ENCODE measurements at regions not wholly inside any gene's neighbourhood (a gene's known extent, or its start where the extent isn't known, plus 50 kb on each side); places are given as distances from the start of the nearest gene placed in this dataset.

DNA sequence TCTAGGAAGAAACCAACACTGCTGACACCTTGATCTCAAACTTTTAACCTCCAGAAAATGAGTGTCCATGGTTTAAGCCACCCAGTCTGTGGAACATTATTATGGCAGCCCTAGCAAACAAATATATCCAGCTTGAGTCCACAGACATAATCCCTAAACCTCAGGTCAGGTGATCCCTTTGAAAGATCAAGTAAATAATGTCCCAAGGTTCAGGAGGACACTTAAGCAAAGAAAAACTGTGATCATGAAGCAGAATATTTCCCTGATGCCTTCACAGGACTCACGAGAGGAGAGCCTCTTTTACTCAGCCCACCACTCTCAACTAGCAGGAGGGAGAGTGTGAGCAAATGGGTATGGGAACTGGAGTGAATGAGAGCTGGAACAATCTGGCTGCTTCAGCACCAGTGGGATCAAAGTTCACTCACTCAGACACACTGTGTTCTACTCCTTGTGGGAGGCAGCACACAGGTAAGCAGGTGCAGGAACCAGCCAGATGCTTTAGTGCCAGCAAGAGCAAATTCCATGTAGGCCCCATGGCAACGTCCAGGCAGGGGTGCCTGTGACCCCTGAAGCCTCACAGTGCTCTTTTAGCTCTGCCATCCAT lies 608.4 kb downstream of the RAB28 start:
- CTCF ChIA-PET = no interaction called here

More for the DNA sequence above, 608.4 kb downstream of the RAB28 start:
- no peaks in the 10 kb centered on the region for H4K20me1 ChIP-seq (ENCODE audit: insufficient read depth)
- H3K9ac ChIP-seq (ENCODE audit: low read length) = no peak overlapping the region
- ChIA-PET POLR2A (no interaction called here), RAD21 (ENCODE audit: low non-redundant PET in 1 of 2, low total read pairs in 2 of 2, uncharacterized antibody in 2 of 2, unreplicated experiment in 2 of 2) (no interaction called here)
- no peak overlapping the region for H3K4me3 ChIP-seq (replicated peaks in 1 of 2; ENCODE audit: low read depth in 1 of 2, low read length in 2 of 2)
- no peak overlapping the region for H3K27ac ChIP-seq (ENCODE audit: low read depth, low read length)
- H3K9me2 ChIP-seq (ENCODE audit: insufficient read depth) = no peaks in the 10 kb centered on the region
- no peaks in the 10 kb centered on the region for H3K79me2 ChIP-seq (ENCODE audit: insufficient read depth, low read length)
- no TSS peak for BruUV-seq (replicated peaks)
- no peaks in the 10 kb centered on the region for H3K9me3 ChIP-seq (ENCODE audit: control insufficient read depth in 1 of 2, insufficient read depth in 1 of 2, low read depth in 1 of 2, low read length in 2 of 2)
- intact Hi-C loops (cut with micrococcal nuclease) = no loop called here
- DNase-seq (ENCODE audit: low read depth, low spot score) (no peak), ATAC-seq (no peak)
- H3K27me3 ChIP-seq (ENCODE audit: insufficient read depth, low read length) = no peaks in the 10 kb centered on the region
- H3K4me1 ChIP-seq (ENCODE audit: control insufficient read depth in 1 of 2, insufficient read depth in 2 of 2, low read length in 2 of 2) = no peaks in the 10 kb centered on the region
- no peak overlapping the region for H2AFZ ChIP-seq (ENCODE audit: low read depth, low read length, poor library complexity, severe bottlenecking)
- TF ChIP-seq YY1 (IDR thresholded peaks at IDR 0.05; ENCODE audit: extremely low read depth, insufficient replicate concordance, low read depth, low read length) = no peak
- TF ChIP-seq ELF1 (IDR thresholded peaks at IDR 0.05; ENCODE audit: borderline replicate concordance, low read depth) = no peak
- TF ChIP-seq, protein P1, sequence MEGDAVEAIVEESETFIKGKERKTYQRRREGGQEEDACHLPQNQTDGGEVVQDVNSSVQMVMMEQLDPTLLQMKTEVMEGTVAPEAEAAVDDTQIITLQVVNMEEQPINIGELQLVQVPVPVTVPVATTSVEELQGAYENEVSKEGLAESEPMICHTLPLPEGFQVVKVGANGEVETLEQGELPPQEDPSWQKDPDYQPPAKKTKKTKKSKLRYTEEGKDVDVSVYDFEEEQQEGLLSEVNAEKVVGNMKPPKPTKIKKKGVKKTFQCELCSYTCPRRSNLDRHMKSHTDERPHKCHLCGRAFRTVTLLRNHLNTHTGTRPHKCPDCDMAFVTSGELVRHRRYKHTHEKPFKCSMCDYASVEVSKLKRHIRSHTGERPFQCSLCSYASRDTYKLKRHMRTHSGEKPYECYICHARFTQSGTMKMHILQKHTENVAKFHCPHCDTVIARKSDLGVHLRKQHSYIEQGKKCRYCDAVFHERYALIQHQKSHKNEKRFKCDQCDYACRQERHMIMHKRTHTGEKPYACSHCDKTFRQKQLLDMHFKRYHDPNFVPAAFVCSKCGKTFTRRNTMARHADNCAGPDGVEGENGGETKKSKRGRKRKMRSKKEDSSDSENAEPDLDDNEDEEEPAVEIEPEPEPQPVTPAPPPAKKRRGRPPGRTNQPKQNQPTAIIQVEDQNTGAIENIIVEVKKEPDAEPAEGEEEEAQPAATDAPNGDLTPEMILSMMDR (IDR thresholded peaks at IDR 0.05 in 2 of 3, conservative IDR thresholded peaks at IDR 0.05 in 1 of 3; ENCODE audit: borderline replicate concordance in 1 of 3, insufficient read depth in 1 of 3, low read depth in 2 of 3, low read length in 2 of 3) = no peak
- TF ChIP-seq POLR2AphosphoS5 (IDR thresholded peaks at IDR 0.05; ENCODE audit: low read depth, low read length) = no peak
- no peak for TF ChIP-seq SIN3A (IDR thresholded peaks at IDR 0.05; ENCODE audit: low read depth)
- TF ChIP-seq, protein P2, sequence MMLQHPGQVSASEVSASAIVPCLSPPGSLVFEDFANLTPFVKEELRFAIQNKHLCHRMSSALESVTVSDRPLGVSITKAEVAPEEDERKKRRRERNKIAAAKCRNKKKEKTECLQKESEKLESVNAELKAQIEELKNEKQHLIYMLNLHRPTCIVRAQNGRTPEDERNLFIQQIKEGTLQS (IDR thresholded peaks at IDR 0.05) = no peak
- TF ChIP-seq FOSL1 (IDR thresholded peaks at IDR 0.05; ENCODE audit: low read depth) = no peak
- TF ChIP-seq, protein P3, sequence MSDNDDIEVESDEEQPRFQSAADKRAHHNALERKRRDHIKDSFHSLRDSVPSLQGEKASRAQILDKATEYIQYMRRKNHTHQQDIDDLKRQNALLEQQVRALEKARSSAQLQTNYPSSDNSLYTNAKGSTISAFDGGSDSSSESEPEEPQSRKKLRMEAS (IDR thresholded peaks at IDR 0.05) = no peak
- TF ChIP-seq, protein P4, sequence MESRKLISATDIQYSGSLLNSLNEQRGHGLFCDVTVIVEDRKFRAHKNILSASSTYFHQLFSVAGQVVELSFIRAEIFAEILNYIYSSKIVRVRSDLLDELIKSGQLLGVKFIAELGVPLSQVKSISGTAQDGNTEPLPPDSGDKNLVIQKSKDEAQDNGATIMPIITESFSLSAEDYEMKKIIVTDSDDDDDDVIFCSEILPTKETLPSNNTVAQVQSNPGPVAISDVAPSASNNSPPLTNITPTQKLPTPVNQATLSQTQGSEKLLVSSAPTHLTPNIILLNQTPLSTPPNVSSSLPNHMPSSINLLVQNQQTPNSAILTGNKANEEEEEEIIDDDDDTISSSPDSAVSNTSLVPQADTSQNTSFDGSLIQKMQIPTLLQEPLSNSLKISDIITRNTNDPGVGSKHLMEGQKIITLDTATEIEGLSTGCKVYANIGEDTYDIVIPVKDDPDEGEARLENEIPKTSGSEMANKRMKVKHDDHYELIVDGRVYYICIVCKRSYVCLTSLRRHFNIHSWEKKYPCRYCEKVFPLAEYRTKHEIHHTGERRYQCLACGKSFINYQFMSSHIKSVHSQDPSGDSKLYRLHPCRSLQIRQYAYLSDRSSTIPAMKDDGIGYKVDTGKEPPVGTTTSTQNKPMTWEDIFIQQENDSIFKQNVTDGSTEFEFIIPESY (IDR thresholded peaks at IDR 0.05; ENCODE audit: extremely low read depth, insufficient replicate concordance, low read length) = no peak
- H3K36me3 ChIP-seq (ENCODE audit: control insufficient read depth in 1 of 2, insufficient read depth in 2 of 2, low read length in 2 of 2) = no peaks in the 10 kb centered on the region
- no peak overlapping the region for H3K4me2 ChIP-seq (ENCODE audit: low read length)
